NB4 (cell line): ENCODE measurements at regions not wholly inside any gene's neighbourhood (a gene's known extent, or its start where the extent isn't known, plus 50 kb on each side); places are given as distances from the start of the nearest gene placed in this dataset.

Source experiments
- DNase-seq: peaks from one replicate; pipeline ENCODE4 v3.0.0; 2010; ENCODE audit warnings: low read depth
- H3K4me3 ChIP-seq: one replicate; pipeline ENCODE4 v1.5.1; 2011; ENCODE audit warnings: mild to moderate bottlenecking, low read depth, low read length, moderate library complexity
- CTCF ChIP-seq: IDR thresholded peaks from one replicate; pipeline ENCODE4 v1.5.1; 2012; ENCODE audit warnings: low read depth, low read length
- MAX ChIP-seq: IDR thresholded peaks from 2 replicates; pipeline ENCODE4 v1.6.1; 2011; ENCODE audit warnings: low read depth, low read length
- MYC ChIP-seq: IDR thresholded peaks from 2 replicates; pipeline ENCODE4 v1.6.1; 2011; ENCODE audit warnings: low read depth, low read length
- POLR2A ChIP-seq: IDR thresholded peaks from 2 replicates; pipeline ENCODE4 v1.6.1; 2011; ENCODE audit warnings: mild to moderate bottlenecking; ENCODE audit not compliant: insufficient read length; ENCODE audit errors: extremely low read depth

DNA sequence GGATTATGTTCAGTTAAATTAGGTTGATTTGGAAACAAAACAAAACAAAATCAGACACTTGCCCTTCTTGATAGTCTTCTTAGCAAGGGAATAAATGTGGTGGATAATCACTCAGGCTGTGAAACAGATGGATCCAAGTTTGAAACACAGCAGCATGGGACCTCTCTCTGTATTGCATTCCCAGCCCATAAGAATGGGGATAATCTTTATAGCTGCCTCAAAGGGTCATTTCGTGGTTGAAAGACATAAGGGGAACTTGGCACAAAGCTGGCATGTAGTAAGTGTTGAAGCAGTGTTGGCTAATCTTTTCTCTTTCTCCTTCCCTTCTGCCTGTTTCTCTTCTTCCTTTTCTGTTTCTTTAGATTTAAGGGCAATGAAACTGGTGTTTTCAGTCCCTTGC, 333.9 kb upstream of the TLE4 start:
- TF ChIP-seq MAX = no peak
- TF ChIP-seq POLR2A = no peak
- DNase-seq = no peak
- no peak overlapping the region for H3K4me3 ChIP-seq

- no peak for DNase-seq
- TF ChIP-seq MYC (no peak), CTCF (no peak), MAX (no peak), POLR2A (no peak)
- no peak overlapping the region for H3K4me3 ChIP-seq
Observed at GRCh38 chr9:79240774-79241173, 331.0 kb upstream of the TLE4 start.

DNA sequence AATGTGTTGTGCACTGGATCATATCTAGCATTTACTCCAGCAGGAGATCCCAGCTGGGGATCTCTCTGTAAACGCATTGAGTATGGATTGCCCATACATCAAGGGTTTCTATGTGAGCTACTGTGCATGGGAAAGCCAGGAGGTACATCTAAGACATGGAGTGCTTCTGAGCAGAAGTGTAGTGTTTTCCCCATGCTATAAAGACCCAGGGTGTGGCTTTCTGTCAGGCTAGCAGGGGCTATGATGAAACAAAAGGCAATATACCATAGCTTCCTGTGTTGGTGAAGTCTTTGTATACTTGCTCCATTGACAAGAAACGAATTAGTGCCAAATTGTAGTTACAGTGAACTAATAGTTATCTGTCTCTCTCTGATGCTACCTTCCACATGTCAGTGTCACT, 329.3 kb upstream of the TLE4 start:
- DNase-seq = peak; percentile 9

GRCh38 chr9:79246170-79246569, 325.6 kb upstream of the TLE4 start:
- TF ChIP-seq POLR2A = no peak
- TF ChIP-seq CTCF = no peak
- no peak for TF ChIP-seq MAX
- no peak for TF ChIP-seq MYC
- no peak overlapping the region for H3K4me3 ChIP-seq
- DNase-seq = no peak

More for the DNA sequence above, 329.3 kb upstream of the TLE4 start:
- H3K4me3 ChIP-seq = no peak overlapping the region
- TF ChIP-seq CTCF = no peak
- no peak for TF ChIP-seq POLR2A
- no peak for TF ChIP-seq MYC
- TF ChIP-seq MAX = no peak

GRCh38 chr9:79247021-79247420, 324.7 kb upstream of the TLE4 start:
- H3K4me3 ChIP-seq = no peak overlapping the region
- TF ChIP-seq MAX = no peak
- no peak for TF ChIP-seq POLR2A
- TF ChIP-seq MYC = no peak
- no peak for TF ChIP-seq CTCF
- no peak for DNase-seq

- H3K4me3 ChIP-seq = no peak overlapping the region
- TF ChIP-seq MAX = no peak
- no peak for TF ChIP-seq CTCF
- no peak for TF ChIP-seq MYC
- TF ChIP-seq POLR2A = no peak
- DNase-seq = no peak
Observed at GRCh38 chr9:79250806-79251205, 321.0 kb upstream of the TLE4 start.
